ENCODE measurements at regions not wholly inside any gene's neighbourhood (a gene's known extent, or its start where the extent isn't known, plus 50 kb on each side); places are given as distances from the start of the nearest gene placed in this dataset.

DNA sequence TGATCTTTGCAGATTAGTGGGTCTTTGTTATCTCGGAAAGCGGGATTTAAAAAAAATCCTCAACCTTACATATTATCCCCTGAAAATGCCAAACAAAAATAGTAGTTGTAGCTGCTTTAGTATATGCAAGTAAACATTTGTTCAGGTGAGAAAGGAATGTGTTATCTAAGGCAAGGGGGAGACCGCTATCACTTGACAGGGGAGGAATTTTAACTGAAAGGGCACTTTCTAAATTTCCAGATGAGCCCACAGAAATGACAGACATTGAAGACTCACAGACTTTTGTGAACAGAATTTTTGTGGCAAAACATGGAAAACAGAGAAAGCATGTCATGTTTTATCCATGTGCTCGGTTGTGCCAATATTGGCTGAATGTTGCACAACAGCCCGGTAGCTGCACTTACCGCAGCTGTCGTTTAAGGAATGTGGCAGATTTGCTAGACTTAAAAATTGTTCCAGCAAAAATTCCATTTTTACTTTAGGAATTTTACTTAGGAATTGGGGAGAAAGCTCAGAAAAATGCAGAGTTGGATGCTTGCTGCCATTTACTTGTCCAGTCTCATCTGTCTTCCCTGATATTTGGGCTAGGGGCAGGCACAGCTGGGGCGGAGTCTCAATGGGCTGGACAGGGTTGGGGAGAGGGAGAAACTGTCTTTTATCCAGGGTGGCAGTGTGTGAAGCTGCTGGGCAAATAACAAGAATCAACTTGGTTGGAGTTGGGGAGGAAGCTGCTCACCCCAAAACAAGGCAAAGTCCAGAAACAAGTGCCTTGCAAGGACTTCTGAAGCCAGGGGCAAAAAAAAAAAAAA, 94.6 kb upstream of the RPS6KA3 start:
- Histone ChIP-seq H3K4me1 (no peaks in the 10 kb centered on the region), H3K4me3 (ENCODE audit: low read depth, low read length) (no peak overlapping the region), H3K36me3 (no peaks in the 10 kb centered on the region), H3K9me3 (no peaks in the 10 kb centered on the region), H3K27me3 (no peaks in the 10 kb centered on the region)
- no peak for DNase-seq
- TF ChIP-seq, protein P1, sequence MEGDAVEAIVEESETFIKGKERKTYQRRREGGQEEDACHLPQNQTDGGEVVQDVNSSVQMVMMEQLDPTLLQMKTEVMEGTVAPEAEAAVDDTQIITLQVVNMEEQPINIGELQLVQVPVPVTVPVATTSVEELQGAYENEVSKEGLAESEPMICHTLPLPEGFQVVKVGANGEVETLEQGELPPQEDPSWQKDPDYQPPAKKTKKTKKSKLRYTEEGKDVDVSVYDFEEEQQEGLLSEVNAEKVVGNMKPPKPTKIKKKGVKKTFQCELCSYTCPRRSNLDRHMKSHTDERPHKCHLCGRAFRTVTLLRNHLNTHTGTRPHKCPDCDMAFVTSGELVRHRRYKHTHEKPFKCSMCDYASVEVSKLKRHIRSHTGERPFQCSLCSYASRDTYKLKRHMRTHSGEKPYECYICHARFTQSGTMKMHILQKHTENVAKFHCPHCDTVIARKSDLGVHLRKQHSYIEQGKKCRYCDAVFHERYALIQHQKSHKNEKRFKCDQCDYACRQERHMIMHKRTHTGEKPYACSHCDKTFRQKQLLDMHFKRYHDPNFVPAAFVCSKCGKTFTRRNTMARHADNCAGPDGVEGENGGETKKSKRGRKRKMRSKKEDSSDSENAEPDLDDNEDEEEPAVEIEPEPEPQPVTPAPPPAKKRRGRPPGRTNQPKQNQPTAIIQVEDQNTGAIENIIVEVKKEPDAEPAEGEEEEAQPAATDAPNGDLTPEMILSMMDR (IDR thresholded peaks at IDR 0.05; ENCODE audit: low read depth, low read length) = no peak

GRCh38 chrX:20355187-20355586, 88.5 kb upstream of the RPS6KA3 start:
- Histone ChIP-seq H3K27me3 (no peaks in the 10 kb centered on the region), H3K9me3 (no peaks in the 10 kb centered on the region), H3K4me1 (no peaks in the 10 kb centered on the region), H3K4me3 (ENCODE audit: low read depth, low read length) (no peak overlapping the region), H3K36me3 (no peaks in the 10 kb centered on the region)
- TF ChIP-seq, protein P1 (IDR thresholded peaks at IDR 0.05; ENCODE audit: low read depth, low read length) = no peak
- no peak for DNase-seq

GRCh38 chrX:20354505-20354904, 87.8 kb upstream of the RPS6KA3 start:
- DNase-seq = no peak
- TF ChIP-seq, protein P1 (IDR thresholded peaks at IDR 0.05; ENCODE audit: low read depth, low read length) = no peak
- no peaks in the 10 kb centered on the region for H3K9me3 ChIP-seq
- H3K4me3 ChIP-seq (ENCODE audit: low read depth, low read length) = no peak overlapping the region
- H3K27me3 ChIP-seq = no peaks in the 10 kb centered on the region
- H3K4me1 ChIP-seq = no peaks in the 10 kb centered on the region
- no peaks in the 10 kb centered on the region for H3K36me3 ChIP-seq

DNA sequence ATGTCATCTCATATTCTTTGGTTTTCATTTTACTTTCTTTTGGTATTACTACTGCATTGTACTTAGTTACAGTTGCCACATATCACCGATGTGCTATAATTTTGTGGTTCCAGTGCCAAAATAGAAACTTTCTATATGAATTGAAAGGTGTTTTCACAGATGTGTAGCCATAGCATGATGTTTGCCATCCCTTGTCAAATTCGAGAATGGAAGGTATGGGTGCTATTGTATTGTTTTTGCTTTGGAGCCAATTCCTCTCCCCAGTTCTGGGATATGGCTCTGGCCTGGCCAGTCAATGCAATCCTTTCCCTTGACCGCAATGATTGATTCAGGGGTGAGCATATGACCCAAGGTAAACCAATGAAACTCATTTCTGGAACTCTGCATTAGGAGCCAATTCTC, 86.2 kb upstream of the RPS6KA3 start:
- DNase-seq = no peak
- TF ChIP-seq, protein P1 (IDR thresholded peaks at IDR 0.05; ENCODE audit: low read depth, low read length) = no peak
- H3K4me3 ChIP-seq (ENCODE audit: low read depth, low read length) = no peak overlapping the region
- no peaks in the 10 kb centered on the region for H3K36me3 ChIP-seq
- no peaks in the 10 kb centered on the region for H3K27me3 ChIP-seq
- no peaks in the 10 kb centered on the region for H3K9me3 ChIP-seq
- H3K4me1 ChIP-seq = no peaks in the 10 kb centered on the region

GRCh38 chrX:20352504-20352903, 85.8 kb upstream of the RPS6KA3 start:
- DNase-seq = no peak
- H3K4me1 ChIP-seq = no peaks in the 10 kb centered on the region
- no peaks in the 10 kb centered on the region for H3K36me3 ChIP-seq
- no peaks in the 10 kb centered on the region for H3K9me3 ChIP-seq
- no peak overlapping the region for H3K4me3 ChIP-seq (ENCODE audit: low read depth, low read length)
- no peaks in the 10 kb centered on the region for H3K27me3 ChIP-seq
- TF ChIP-seq, protein P1 (IDR thresholded peaks at IDR 0.05; ENCODE audit: low read depth, low read length) = no peak

DNA sequence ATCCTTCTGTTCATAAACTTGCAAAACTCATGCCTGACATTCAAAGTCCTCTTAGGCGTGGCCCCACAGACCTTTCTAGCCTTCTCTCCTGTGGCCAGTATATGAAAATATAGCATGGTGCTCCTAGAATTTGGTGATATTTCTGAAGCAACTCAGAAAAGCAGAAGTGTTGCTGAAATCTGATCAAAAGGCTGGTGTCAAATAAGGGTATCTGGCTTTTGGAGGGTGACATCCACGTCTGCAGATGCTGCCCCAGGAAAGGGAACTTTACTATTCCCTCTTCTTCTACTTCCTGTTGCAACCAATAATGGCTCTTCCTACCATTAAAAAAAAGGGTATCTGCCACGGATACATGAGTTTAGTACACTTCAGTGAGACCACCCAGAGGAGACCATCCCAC, 83.9 kb upstream of the RPS6KA3 start:
- Histone ChIP-seq H3K4me1 (no peaks in the 10 kb centered on the region), H3K36me3 (no peaks in the 10 kb centered on the region), H3K27me3 (no peaks in the 10 kb centered on the region), H3K4me3 (ENCODE audit: low read depth, low read length) (no peak overlapping the region), H3K9me3 (no peaks in the 10 kb centered on the region)
- TF ChIP-seq, protein P1 (IDR thresholded peaks at IDR 0.05; ENCODE audit: low read depth, low read length) = no peak
- DNase-seq = no peak
